ENCODE measurements at regions not wholly inside any gene's neighbourhood (a gene's known extent, or its start where the extent isn't known, plus 50 kb on each side); places are given as distances from the start of the nearest gene placed in this dataset.

DNA sequence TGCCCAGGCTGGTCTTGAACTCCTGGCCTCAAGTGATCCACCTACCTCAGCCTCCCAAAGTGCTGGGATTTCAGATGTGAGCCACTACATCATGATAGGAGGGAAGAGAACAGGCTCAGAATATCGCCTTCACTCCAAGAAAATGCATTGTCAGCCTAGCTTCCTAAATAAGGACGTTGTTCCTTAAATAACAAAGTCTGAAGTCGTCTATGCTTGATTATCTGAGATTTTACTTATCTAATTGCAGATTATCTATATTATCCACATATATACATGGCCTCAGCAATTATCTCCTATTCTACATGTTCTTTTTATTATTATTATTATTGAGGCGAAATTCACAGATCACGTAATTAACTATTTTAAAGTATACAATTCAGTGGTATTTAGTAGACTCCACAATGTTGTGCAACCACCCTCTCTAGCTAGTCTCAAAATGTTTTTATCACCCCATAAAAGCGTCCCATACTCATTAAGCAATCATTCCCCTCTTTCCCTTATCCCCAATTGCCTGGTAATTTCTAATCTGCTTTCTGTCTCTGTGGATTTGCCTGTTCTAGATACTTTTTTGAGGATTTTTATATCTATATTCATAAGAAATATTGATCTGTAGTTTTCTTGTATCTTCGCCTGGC lies 95.1 kb upstream of the RFX8 start:
- TF ChIP-seq CTCF (IDR thresholded peaks at IDR 0.05; ENCODE audit: extremely low read depth in 1 of 2, insufficient read depth in 1 of 2, low read depth in 1 of 2, low read length in 2 of 2) (no peak), POLR2AphosphoS5 (IDR thresholded peaks at IDR 0.05; ENCODE audit: insufficient read depth, low read depth, low read length) (no peak), MYC (IDR thresholded peaks at IDR 0.05; ENCODE audit: low read depth, low read length) (no peak), POLR2A (IDR thresholded peaks at IDR 0.05; ENCODE audit: low read depth, low read length) (no peak), EZH2 (IDR thresholded peaks at IDR 0.05; ENCODE audit: borderline replicate concordance, low read depth, low read length, severe bottlenecking) (no peak), JUN (IDR thresholded peaks at IDR 0.05; ENCODE audit: borderline replicate concordance, insufficient read depth, insufficient read length, low read depth) (no peak), FOS (IDR thresholded peaks at IDR 0.05; ENCODE audit: borderline replicate concordance, insufficient read depth, low read length) (no peak), GATA2 (IDR thresholded peaks at IDR 0.05; ENCODE audit: insufficient read depth, insufficient read length, low read depth, low read length) (no peak)
- TF ChIP-seq, protein P1, sequence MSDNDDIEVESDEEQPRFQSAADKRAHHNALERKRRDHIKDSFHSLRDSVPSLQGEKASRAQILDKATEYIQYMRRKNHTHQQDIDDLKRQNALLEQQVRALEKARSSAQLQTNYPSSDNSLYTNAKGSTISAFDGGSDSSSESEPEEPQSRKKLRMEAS (IDR thresholded peaks at IDR 0.05; ENCODE audit: insufficient read depth, insufficient read length): no peak
